ENCODE measurements at regions not wholly inside any gene's neighbourhood (a gene's known extent, or its start where the extent isn't known, plus 50 kb on each side); places are given as distances from the start of the nearest gene placed in this dataset.
"Not testable (repeated sequence)": the region's sequence is repeated elsewhere in the genome, so short reads cannot be mapped to it uniquely, and the experiment has no call there.

DNA sequence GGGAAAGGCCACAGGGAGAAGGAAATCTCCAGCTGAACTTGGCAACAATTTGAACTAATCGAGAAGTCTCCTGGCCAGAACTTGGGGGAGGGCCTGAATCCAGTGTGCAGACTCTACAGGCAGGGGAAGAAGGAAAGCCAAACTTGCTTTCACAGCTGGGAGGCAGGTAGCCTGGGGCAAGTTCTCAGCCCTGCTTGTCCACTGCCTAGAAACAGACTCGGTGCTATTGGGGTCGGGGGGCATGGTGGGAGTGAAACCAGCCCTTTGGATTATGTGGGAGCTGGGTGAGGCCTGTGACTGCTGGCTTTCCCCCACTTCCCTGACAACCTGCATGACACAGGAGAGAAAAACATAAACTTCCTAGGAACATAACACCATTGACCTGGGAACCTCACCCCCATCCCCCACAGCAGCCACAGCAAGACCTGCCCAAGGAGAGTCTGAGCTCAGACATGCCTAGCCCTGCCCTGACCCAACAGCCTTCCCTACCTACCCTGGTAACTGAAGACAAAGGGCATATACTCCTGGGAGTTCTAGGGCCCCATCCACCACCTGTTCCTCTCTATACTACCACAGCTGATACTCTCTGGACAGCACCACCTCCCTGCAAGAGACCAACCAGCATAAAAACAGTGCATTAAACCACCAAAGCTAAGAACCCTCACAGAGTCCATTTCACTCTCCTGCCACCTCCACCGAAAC is 103.7 kb upstream of the MNS1 start:
- DNase-seq: peak; percentile 5

- DNase-seq: no peak
Measured at GRCh38 chr15:56557415-56557814, 92.5 kb upstream of the MNS1 start.

GRCh38 chr15:56553486-56553885 is 88.5 kb upstream of the MNS1 start:
- no peak for DNase-seq

GRCh38 chr15:56552659-56553058 is 87.7 kb upstream of the MNS1 start:
- DNase-seq: no peak

DNA sequence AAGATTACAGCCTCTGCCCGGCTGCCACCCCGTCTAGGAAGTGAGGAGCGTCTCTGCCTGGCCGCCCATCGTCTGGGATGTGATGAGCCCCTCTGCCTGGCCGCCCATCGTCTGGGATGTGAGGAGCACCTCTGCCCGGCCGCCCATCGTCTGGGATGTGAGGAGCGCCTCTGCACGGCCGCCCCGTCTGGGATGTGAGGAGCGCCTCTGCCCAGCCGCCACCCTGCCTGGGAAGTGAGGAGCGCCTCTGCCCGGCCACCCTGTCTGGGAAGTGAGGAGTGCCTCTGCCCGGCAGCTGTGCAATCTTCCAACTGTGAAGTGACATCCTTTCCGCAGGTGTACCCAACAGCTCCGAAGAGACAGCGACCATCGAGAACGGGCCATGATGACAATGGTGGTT is 75.6 kb upstream of the MNS1 start:
- not testable (repeated sequence) for DNase-seq

GRCh38 chr15:56540157-56540556 is 75.2 kb upstream of the MNS1 start:
- not testable (repeated sequence) for DNase-seq

DNA sequence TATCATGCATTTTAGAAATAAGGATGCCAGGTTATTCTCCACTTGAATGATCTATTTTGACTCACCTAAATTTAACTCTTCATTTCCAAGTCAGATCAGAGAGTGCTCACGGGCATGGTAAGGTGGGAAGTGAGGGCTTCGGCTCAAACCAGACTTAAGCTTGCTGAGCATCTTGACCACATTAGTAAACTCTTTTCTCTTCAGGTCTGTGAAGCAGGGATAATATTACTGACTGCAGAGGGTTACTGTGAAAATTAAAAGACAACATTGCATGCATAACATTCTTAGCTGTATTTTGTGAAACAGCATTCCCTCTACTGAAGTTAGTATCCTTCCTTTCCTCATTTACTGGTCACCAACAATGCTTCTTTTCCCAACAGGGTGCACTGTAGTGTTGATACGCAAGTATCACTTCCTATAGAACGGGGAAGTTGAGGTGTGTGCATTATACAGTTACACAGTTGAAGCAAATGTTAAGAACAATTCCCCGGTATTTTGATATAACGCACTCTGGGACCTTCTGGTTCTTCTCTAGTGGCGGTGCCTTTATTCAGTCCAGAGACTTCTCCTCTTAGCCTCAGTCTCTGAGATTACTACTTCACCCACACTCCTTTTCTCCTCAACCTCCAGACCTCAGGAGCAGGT is 74.1 kb upstream of the MNS1 start:
- DNase-seq: no peak

- no peak for DNase-seq
Measured at GRCh38 chr15:56537881-56538280, 72.9 kb upstream of the MNS1 start.

- DNase-seq: no peak
Measured at GRCh38 chr15:56534728-56535127, 69.8 kb upstream of the MNS1 start.

DNA sequence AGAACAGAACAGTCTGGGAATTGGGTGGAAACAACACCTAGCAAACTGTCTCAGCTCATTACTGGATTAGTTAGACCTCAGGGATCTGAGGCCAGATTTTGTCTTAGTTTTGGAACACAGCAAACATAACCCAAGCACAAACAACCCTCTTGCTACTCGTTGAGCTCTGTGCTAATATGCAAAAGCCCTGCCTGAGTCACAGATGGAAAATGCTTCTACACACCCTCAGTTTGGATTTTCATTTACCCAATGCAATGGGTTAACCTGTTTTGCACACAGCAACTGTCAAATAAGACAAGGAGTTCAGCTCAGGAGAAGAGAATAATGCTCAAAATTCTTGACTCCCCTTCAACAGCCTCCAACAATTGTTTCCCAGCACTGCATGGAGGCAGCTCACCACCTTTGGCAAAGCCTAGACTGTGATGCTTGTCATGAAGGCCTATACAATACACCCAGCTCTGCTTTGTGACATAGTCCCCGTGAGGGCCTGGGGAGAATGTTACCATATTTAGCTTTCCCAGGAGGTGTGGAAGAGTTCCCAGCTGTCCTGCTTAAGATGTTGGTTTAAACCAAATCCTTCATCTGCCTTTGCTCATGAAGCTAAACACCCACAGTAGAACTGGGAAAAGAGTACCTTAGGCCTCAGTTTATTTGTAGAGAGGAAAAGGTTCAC is 68.9 kb upstream of the MNS1 start:
- DNase-seq: no peak

- DNase-seq: no peak
Measured at GRCh38 chr15:56532721-56533460, 68.0 kb upstream of the MNS1 start.

GRCh38 chr15:56530157-56530556 is 65.2 kb upstream of the MNS1 start:
- DNase-seq: no peak

DNA sequence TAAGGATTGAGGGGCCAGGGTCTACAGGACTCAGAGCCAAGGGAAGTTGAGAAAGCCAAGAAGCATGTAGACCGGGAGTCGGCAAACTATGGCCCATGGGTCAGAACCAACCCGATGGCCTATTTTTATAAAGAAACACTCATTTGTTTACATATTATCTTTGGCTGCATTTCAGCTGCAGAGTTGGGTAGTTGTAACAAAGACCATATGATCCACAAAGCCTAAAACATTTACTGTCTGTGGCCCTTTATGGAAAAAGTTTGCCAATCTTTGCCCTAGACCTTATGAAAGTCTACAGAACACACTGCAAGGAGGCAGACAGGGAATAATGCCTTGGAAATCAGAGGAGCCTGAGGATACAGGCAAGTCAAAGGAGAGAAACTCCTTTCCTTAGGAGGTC is 63.2 kb upstream of the MNS1 start:
- no peak for DNase-seq

DNA sequence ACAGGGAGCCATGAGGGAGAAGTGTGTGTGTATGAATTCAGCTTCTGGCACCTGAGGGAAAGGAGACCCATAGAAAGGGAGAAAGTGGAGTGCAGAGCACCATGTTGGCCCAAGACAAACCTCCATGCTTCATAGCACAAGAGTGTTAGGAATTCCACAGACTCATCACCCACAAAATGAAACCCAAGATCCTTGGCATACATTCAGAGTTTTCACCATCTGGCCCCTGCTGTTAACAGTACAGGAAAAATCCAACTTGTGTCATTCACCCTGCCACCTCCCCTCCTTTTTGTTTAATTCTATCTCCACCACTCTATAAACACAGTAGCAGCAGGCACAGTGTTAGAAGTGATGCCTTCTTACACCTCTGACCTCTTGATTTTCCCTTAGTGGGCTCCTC is 60.0 kb upstream of the MNS1 start:
- DNase-seq: no peak

DNA sequence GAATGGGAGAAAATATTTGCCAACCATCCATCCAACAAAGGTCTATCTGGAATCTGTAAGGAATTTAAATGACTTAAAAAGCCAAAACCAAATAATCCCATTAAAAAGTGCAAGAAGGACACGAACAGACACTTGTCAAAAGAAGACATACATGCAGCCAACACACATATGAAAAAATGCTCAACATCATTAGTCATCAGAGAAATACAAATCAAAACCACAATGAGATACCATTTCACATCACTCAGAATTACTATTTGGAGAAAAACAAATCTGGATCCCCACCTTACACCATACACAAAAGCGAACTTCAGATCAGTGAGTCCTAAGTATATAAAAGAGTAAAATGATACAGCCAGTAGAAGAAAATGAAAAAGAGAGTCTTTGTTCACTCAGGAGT is 58.6 kb upstream of the MNS1 start:
- DNase-seq: no peak

- DNase-seq: no peak
Measured at GRCh38 chr15:56519000-56519399, 54.1 kb upstream of the MNS1 start.
